Memory B cell (primary cell): ENCODE measurements at regions not wholly inside any gene's neighbourhood (a gene's known extent, or its start where the extent isn't known, plus 50 kb on each side); places are given as distances from the start of the nearest gene placed in this dataset.

Experiments used
- ATAC-seq: fragments of 150-1000 bp; cut with Tn5 transposase; 2 replicates; pipeline ENCODE4 v1.10.0; 2021; ENCODE audit warnings: low read depth, mild to moderate bottlenecking, moderate library complexity
- DNase-seq, 2 donors: peaks; one replicate each; pipeline ENCODE4 v3.0.0; 2022; ENCODE audit warnings: low spot score in 2 of 2
- H3K27ac Mint-ChIP-seq: one replicate; pipeline ENCODE4 v1.8.0; 2022; ENCODE audit warnings: mild to moderate bottlenecking, moderate library complexity, mixed read lengths
- H3K27me3 Mint-ChIP-seq: one replicate; pipeline ENCODE4 v1.8.0; 2022; ENCODE audit warnings: mixed read lengths
- H3K36me3 Mint-ChIP-seq: one replicate; pipeline ENCODE4 v1.8.0; 2022; ENCODE audit warnings: mild to moderate bottlenecking, mixed read lengths
- H3K4me1 Mint-ChIP-seq: one replicate; pipeline ENCODE4 v1.8.0; 2022; ENCODE audit warnings: mixed read lengths
- H3K4me3 Mint-ChIP-seq: one replicate; pipeline ENCODE4 v1.8.0; 2022; ENCODE audit warnings: mild to moderate bottlenecking, moderate library complexity, mixed read lengths
- H3K9me3 Mint-ChIP-seq: one replicate; pipeline ENCODE4 v1.8.0; 2022; ENCODE audit warnings: mixed read lengths

GRCh38 chr15:69600556-69601085 is 148.0 kb downstream of the RPLP1 start:
- no peak for ATAC-seq
- no peak for DNase-seq
- Mint-ChIP-seq H3K36me3 (peaks cover 2% of the 10 kb centered on the region), H3K27ac (no peak overlapping the region), H3K4me3 (no peak overlapping the region), H3K9me3 (no peaks in the 10 kb centered on the region), H3K27me3 (peaks cover 31% of the 10 kb centered on the region), H3K4me1 (no peaks in the 10 kb centered on the region)

GRCh38 chr15:69601711-69602504 is 149.3 kb downstream of the RPLP1 start:
- Mint-ChIP-seq H3K27me3 (peaks cover 26% of the 10 kb centered on the region), H3K27ac (no peak overlapping the region), H3K4me3 (no peak overlapping the region)

GRCh38 chr15:69602921-69603320 is 150.3 kb downstream of the RPLP1 start:
- H3K27ac Mint-ChIP-seq, result no peak overlapping the region
- H3K4me3 Mint-ChIP-seq, result no peak overlapping the region
- H3K9me3 Mint-ChIP-seq, result no peaks in the 10 kb centered on the region
- H3K36me3 Mint-ChIP-seq, result no peaks in the 10 kb centered on the region
- DNase-seq (no peak), ATAC-seq (no peak)
- H3K4me1 Mint-ChIP-seq, result peaks cover 4% of the 10 kb centered on the region
- H3K27me3 Mint-ChIP-seq, result peaks cover 23% of the 10 kb centered on the region

More at GRCh38 chr15:69601711-69602504, 149.3 kb downstream of the RPLP1 start:
- ATAC-seq, result no peak
- no peak for DNase-seq
- Mint-ChIP-seq H3K4me1 (peaks cover 4% of the 10 kb centered on the region), H3K9me3 (no peaks in the 10 kb centered on the region), H3K36me3 (peaks cover 2% of the 10 kb centered on the region)

GRCh38 chr15:69603369-69604071 is 150.9 kb downstream of the RPLP1 start:
- H3K9me3 Mint-ChIP-seq, result no peaks in the 10 kb centered on the region
- peaks cover 4% of the 10 kb centered on the region for H3K4me1 Mint-ChIP-seq
- H3K36me3 Mint-ChIP-seq, result no peaks in the 10 kb centered on the region
- H3K27ac Mint-ChIP-seq, result no peak overlapping the region
- DNase-seq (no peak), ATAC-seq (no peak)
- no peak overlapping the region for H3K4me3 Mint-ChIP-seq
- peaks cover 19% of the 10 kb centered on the region for H3K27me3 Mint-ChIP-seq

- DNase-seq (no peak), ATAC-seq (no peak)
- H3K36me3 Mint-ChIP-seq, result no peaks in the 10 kb centered on the region
- H3K9me3 Mint-ChIP-seq, result no peaks in the 10 kb centered on the region
- H3K27ac Mint-ChIP-seq, result no peak overlapping the region
- peaks cover 4% of the 10 kb centered on the region for H3K4me1 Mint-ChIP-seq
- H3K27me3 Mint-ChIP-seq, result peaks cover 17% of the 10 kb centered on the region
- H3K4me3 Mint-ChIP-seq, result no peak overlapping the region
Measured at GRCh38 chr15:69604072-69604411, 151.4 kb downstream of the RPLP1 start.

- no peaks in the 10 kb centered on the region for H3K36me3 Mint-ChIP-seq
- H3K27ac Mint-ChIP-seq, result no peak overlapping the region
- H3K9me3 Mint-ChIP-seq, result no peaks in the 10 kb centered on the region
- peaks cover 4% of the 10 kb centered on the region for H3K4me1 Mint-ChIP-seq
- ATAC-seq, result no peak
- peaks cover 12% of the 10 kb centered on the region for H3K27me3 Mint-ChIP-seq
- no peak overlapping the region for H3K4me3 Mint-ChIP-seq
- no peak for DNase-seq
Measured at GRCh38 chr15:69606144-69606543, 153.5 kb downstream of the RPLP1 start.

GRCh38 chr15:69606921-69607500 is 154.4 kb downstream of the RPLP1 start:
- no peak for ATAC-seq
- H3K27me3 Mint-ChIP-seq, result peaks cover 12% of the 10 kb centered on the region
- no peaks in the 10 kb centered on the region for H3K9me3 Mint-ChIP-seq
- H3K4me3 Mint-ChIP-seq, result no peak overlapping the region
- peaks cover 4% of the 10 kb centered on the region for H3K4me1 Mint-ChIP-seq
- no peak for DNase-seq
- no peak overlapping the region for H3K27ac Mint-ChIP-seq
- H3K36me3 Mint-ChIP-seq, result no peaks in the 10 kb centered on the region

GRCh38 chr15:69608661-69609060 is 156.0 kb downstream of the RPLP1 start:
- Mint-ChIP-seq H3K4me3 (no peak overlapping the region), H3K9me3 (no peaks in the 10 kb centered on the region), H3K27ac (no peak overlapping the region), H3K4me1 (peaks cover 4% of the 10 kb centered on the region), H3K27me3 (peaks cover 1% of the 10 kb centered on the region), H3K36me3 (no peaks in the 10 kb centered on the region)
- no peak for ATAC-seq
- DNase-seq, result no peak

- Mint-ChIP-seq H3K36me3 (no peaks in the 10 kb centered on the region), H3K27me3 (peaks cover 1% of the 10 kb centered on the region), H3K4me1 (peaks cover 4% of the 10 kb centered on the region), H3K27ac (no peak overlapping the region), H3K4me3 (no peak overlapping the region), H3K9me3 (no peaks in the 10 kb centered on the region)
- ATAC-seq (no peak), DNase-seq (no peak)
Measured at GRCh38 chr15:69609176-69609575, 156.6 kb downstream of the RPLP1 start.

GRCh38 chr15:69609776-69610175 is 157.2 kb downstream of the RPLP1 start:
- H3K27me3 Mint-ChIP-seq, result peaks cover 1% of the 10 kb centered on the region
- peaks cover 4% of the 10 kb centered on the region for H3K4me1 Mint-ChIP-seq
- H3K4me3 Mint-ChIP-seq, result no peak overlapping the region
- ATAC-seq (no peak), DNase-seq (no peak)
- H3K36me3 Mint-ChIP-seq, result no peaks in the 10 kb centered on the region
- H3K27ac Mint-ChIP-seq, result no peak overlapping the region
- H3K9me3 Mint-ChIP-seq, result no peaks in the 10 kb centered on the region

GRCh38 chr15:69610277-69610676 is 157.7 kb downstream of the RPLP1 start:
- H3K4me3 Mint-ChIP-seq, result no peak overlapping the region
- peaks cover 1% of the 10 kb centered on the region for H3K27me3 Mint-ChIP-seq
- no peaks in the 10 kb centered on the region for H3K36me3 Mint-ChIP-seq
- DNase-seq (no peak), ATAC-seq (no peak)
- no peak overlapping the region for H3K27ac Mint-ChIP-seq
- H3K4me1 Mint-ChIP-seq, result peaks cover 4% of the 10 kb centered on the region
- H3K9me3 Mint-ChIP-seq, result no peaks in the 10 kb centered on the region

- H3K27me3 Mint-ChIP-seq, result peaks cover 2% of the 10 kb centered on the region
- ATAC-seq, result no peak
Measured at GRCh38 chr15:69610858-69611257, 158.2 kb downstream of the RPLP1 start.

GRCh38 chr15:69612112-69612511 is 159.5 kb downstream of the RPLP1 start:
- H3K9me3 Mint-ChIP-seq, result no peaks in the 10 kb centered on the region

More at GRCh38 chr15:69610858-69611257, 158.2 kb downstream of the RPLP1 start:
- Mint-ChIP-seq H3K27ac (no peak overlapping the region), H3K4me1 (peaks cover 4% of the 10 kb centered on the region), H3K9me3 (no peaks in the 10 kb centered on the region), H3K36me3 (no peaks in the 10 kb centered on the region), H3K4me3 (no peak overlapping the region)
- DNase-seq, result no peak

GRCh38 chr15:69613182-69613581 is 160.6 kb downstream of the RPLP1 start:
- no peaks in the 10 kb centered on the region for H3K36me3 Mint-ChIP-seq
- ATAC-seq (no peak), DNase-seq (no peak)
- no peaks in the 10 kb centered on the region for H3K9me3 Mint-ChIP-seq
- H3K27me3 Mint-ChIP-seq, result peaks cover 2% of the 10 kb centered on the region
- no peak overlapping the region for H3K4me3 Mint-ChIP-seq
- H3K27ac Mint-ChIP-seq, result no peak overlapping the region
- H3K4me1 Mint-ChIP-seq, result peaks cover 2% of the 10 kb centered on the region

More at GRCh38 chr15:69612112-69612511, 159.5 kb downstream of the RPLP1 start:
- H3K4me3 Mint-ChIP-seq, result no peak overlapping the region
- H3K27ac Mint-ChIP-seq, result no peak overlapping the region
- no peak for ATAC-seq
- no peaks in the 10 kb centered on the region for H3K36me3 Mint-ChIP-seq
- no peak for DNase-seq
- H3K27me3 Mint-ChIP-seq, result peaks cover 2% of the 10 kb centered on the region
- H3K4me1 Mint-ChIP-seq, result peaks cover 2% of the 10 kb centered on the region
